ENCODE measurements at regions not wholly inside any gene's neighbourhood (a gene's known extent, or its start where the extent isn't known, plus 50 kb on each side); places are given as distances from the start of the nearest gene placed in this dataset.

DNA sequence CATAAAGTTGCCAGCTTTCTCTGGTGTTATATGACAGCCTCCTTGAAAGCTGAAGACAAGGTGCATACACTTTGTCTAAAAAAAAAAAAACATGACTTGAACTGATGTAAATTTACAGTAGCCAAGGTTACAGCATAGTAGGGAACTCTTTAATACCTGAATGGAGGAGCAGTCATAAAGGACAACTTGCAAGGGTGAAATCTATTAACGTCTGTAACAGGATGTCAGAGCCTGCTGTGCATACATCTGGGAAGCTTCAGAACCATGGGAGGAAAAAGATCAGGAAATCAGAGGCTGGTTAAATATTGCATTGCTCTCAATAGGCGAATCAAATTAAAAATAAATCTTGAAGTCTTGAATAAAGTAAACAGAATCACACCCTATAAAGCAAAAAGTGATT is 484.0 kb upstream of the CTSO start:
- no TSS peak for BruUV-seq (replicated peaks)
- Histone ChIP-seq H3K4me3 (replicated peaks in 1 of 3; ENCODE audit: insufficient read depth in 1 of 3, low read depth in 1 of 3, low read length in 3 of 3) (no peak overlapping the region), H2AFZ (ENCODE audit: low read depth, low read length) (no peak overlapping the region), H3K4me1 (ENCODE audit: control insufficient read depth, extremely low read depth, insufficient read depth, low read length) (no peaks in the 10 kb centered on the region), H3K27ac (ENCODE audit: insufficient read depth, low read depth, low read length) (no peak overlapping the region), H3K27me3 (ENCODE audit: control insufficient read depth in 2 of 2, insufficient read depth in 2 of 2, low read length in 2 of 2) (no peaks in the 10 kb centered on the region), H3K9me1 (replicated peaks; ENCODE audit: control insufficient read depth, extremely low read depth, insufficient read depth, low read length) (no peaks in the 10 kb centered on the region), H3K4me2 (ENCODE audit: insufficient read depth, low read length) (no peak overlapping the region), H3K36me3 (ENCODE audit: control insufficient read depth in 2 of 2, extremely low read depth in 1 of 2, insufficient read depth in 2 of 2, low read length in 2 of 2) (no peaks in the 10 kb centered on the region), H4K20me1 (replicated peaks; ENCODE audit: control insufficient read depth, extremely low read depth, insufficient read depth, low read length) (no peaks in the 10 kb centered on the region), H3K9me3 (replicated peaks; ENCODE audit: control insufficient read depth, insufficient read depth, low read length) (no peaks in the 10 kb centered on the region), H3K79me2 (ENCODE audit: control insufficient read depth, insufficient read depth, low read length) (no peaks in the 10 kb centered on the region), H3K9ac (replicated peaks; ENCODE audit: extremely low read depth, insufficient read depth, low read length) (no peak overlapping the region)
- TF ChIP-seq EZH2 (IDR thresholded peaks at IDR 0.05; ENCODE audit: borderline replicate concordance, low read depth, low read length, severe bottlenecking): no peak
- no peak for TF ChIP-seq POLR2AphosphoS5 (IDR thresholded peaks at IDR 0.05; ENCODE audit: insufficient read depth, low read depth, low read length)
- TF ChIP-seq MYC (IDR thresholded peaks at IDR 0.05; ENCODE audit: low read depth, low read length): no peak
- TF ChIP-seq GATA2 (IDR thresholded peaks at IDR 0.05; ENCODE audit: insufficient read depth, insufficient read length, low read depth, low read length): no peak
- TF ChIP-seq JUN (IDR thresholded peaks at IDR 0.05; ENCODE audit: borderline replicate concordance, insufficient read depth, insufficient read length, low read depth): no peak
- TF ChIP-seq CTCF (IDR thresholded peaks at IDR 0.05; ENCODE audit: extremely low read depth in 1 of 2, insufficient read depth in 1 of 2, low read depth in 1 of 2, low read length in 2 of 2): no peak
- TF ChIP-seq POLR2A (IDR thresholded peaks at IDR 0.05; ENCODE audit: low read depth, low read length): no peak
- TF ChIP-seq, protein P1, sequence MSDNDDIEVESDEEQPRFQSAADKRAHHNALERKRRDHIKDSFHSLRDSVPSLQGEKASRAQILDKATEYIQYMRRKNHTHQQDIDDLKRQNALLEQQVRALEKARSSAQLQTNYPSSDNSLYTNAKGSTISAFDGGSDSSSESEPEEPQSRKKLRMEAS (IDR thresholded peaks at IDR 0.05; ENCODE audit: insufficient read depth, insufficient read length): no peak
- no peak for TF ChIP-seq FOS (IDR thresholded peaks at IDR 0.05; ENCODE audit: borderline replicate concordance, insufficient read depth, low read length)
- no peak for DNase-seq (ENCODE audit: low read depth, low spot score)
- no peak for FAIRE-seq
- ChIA-PET CTCF (interaction anchor here (0.6 kb wide), 1 partner anchor 268 kb away, joined by 3 read pairs; no protein-coding TSS in a partner anchor), POLR2A (no interaction called here)
- intact Hi-C loops (cut with micrococcal nuclease): no loop called here
- dilution Hi-C loops (cut with MboI; ENCODE audit: extremely low pct_ligation_motif_present, low sequenced_read_pairs): no loop called here

All from endothelial cell of umbilical vein (primary cell).